C1 segment of cervical spinal cord (tissue), 14 donors: ENCODE measurements at regions not wholly inside any gene's neighbourhood (a gene's known extent, or its start where the extent isn't known, plus 50 kb on each side); places are given as distances from the start of the nearest gene placed in this dataset.
"Not testable (repeated sequence)": the region's sequence is repeated elsewhere in the genome, so short reads cannot be mapped to it uniquely, and the experiment has no call there.

Experiments
- DNase-seq, 14 donors: peaks; one replicate each; lab custom pipeline; 2025; lab: John Stamatoyannopoulos, UW

DNA sequence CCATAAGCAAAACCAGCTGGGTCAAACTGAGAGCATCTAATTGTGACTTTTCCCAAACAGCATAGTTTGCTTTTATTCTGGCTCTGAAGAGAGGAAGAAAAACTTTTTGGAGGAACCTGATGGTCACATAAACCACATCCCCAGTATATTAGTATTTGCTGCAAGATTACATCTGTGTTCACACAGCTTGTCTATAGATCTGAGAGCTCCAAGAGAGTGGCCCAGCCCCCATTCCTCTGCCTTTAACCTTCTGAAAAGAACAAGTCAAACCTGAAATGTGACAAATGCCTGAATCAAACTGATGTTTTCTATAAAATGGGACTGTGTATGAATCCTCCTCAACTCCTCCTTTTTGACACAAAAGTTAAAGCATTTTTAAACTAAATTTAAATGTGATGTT, 435.2 kb downstream of the ZNF479 start:
- DNase-seq = not testable (repeated sequence)

DNA sequence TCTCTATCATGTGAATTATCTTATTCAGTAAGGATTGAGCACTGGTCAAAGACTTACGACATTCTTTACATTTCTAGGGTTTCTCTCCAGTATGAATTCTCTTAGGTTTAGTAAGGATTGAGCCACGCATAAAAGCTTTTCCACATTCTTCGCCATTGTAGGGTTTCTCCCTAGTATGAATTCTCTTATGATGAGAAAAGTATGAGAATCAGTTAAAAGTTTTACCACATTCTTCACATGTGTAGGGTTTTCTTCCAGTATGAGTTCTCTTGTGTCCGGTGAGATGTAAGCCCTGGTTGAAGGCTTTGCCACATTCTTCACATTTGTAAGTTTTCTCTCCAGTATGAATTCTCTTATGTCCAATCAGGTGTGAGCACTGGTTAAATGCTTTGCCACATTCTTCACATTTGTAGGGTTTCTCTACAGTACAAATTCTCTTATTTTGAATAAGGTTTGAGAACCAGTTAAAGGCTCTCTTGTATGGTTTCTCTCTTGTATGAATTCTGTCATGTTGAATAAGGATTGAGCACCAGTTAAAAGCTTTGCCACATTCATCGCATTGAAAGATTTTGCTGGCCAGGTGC, 445.9 kb downstream of the ZNF479 start:
- DNase-seq = no peak

DNA sequence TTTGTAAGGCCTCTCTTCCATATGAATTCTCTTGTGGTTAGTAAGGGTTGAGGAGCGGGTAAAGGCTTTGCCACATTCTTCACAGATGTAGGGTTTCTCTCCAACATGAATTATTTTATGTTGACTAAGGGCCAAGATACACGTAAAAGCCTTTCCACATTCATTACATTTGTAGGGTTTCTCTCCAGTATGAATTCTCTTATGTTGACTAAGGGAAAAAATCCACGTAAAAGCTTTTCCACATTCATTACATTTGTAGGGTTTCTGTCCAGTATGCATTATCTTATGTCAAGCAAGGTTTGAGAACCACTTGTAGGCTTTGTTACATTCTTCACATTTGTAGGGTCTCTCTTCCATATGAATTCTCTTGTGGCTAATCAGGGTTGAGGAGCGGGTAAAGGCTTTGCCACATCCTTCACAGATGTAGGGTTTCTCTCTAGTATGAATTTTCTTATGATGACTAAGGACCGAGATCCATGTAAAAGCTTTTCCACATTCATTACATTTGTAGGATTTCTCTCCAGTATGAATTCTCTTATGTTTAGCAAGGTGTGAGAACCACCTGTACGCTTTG, 493.0 kb downstream of the ZNF479 start:
- no peak for DNase-seq

DNA sequence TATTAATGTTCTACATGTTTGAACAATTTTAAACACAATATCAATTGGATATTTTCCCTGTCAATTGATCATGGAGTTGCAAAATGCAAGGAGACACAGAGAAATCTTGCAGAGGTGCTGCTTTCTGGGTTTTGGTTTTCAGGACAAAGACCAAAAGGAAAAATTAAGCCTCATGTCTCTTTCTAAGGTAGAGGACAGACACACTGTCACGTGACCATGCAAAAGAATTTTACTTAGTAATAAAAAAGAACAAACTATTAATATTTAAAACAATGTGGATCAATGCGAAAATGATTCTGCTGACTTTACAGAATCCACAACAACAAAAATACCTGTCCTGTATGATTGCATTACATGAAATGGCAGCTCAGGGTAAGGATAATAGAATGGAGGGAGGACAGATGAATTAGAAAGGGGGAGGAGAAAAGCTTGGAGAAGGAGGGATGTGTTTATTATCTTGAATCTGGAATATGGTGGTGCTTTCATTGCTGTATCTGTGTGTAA, 493.7 kb upstream of the NUPR2 start:
- DNase-seq = no peak

DNA sequence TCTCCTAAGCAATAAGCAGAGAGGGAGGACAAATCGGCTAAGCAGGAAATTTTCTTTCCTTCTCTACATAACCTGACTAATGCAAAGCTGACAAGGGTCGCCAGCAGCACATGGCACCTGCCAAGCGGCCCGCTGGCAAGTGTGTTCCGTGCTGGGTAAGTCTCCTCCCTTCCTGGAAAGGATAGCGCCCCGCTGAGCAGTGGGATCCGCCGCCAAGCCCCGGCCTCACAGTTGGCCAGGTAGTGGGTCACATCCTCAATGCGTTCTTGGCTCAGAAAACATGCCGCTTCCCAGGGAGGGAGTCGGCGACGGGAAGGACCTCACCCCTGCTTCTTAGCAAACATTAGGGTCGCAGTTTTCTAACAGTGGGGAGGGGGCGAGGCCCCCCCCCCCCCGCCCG, 488.9 kb upstream of the NUPR2 start:
- no peak for DNase-seq

DNA sequence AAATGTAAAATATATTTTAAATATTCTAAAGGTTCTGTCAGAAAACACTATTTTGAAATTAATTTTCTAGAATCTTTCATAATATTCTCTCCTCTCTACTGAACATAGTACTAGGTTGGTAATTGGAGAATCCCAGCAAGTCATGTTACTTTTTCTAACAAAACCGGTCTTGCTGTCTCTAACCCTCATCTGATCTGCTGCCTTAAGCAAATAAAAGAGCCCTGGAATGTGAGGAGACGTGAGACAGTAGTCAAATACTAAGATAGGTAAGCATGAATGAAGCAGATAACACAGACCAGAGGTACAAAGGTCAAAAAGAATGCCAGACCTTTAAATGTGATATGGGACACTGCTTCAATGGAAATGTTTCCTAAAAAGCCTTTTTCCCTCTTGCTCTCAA, 462.4 kb upstream of the NUPR2 start:
- no peak for DNase-seq

DNA sequence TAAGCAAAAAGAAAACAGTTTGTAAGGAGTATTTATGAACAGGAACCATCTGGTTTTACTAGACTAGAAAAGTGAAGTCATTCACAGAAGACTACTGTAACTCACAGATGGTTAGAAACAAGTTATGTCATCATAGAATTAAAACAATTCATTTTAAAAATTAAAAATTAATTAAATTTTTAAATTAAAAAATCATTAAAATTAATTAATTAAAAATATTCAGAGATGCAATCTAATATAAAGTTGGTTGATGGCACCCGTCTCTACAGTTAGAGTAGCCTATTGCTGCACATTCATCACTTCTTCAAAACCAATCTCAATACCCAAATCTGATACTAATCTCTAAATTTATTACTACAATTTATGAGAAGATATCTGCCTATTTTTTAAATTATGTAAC, 454.8 kb upstream of the NUPR2 start:
- DNase-seq = no peak

DNA sequence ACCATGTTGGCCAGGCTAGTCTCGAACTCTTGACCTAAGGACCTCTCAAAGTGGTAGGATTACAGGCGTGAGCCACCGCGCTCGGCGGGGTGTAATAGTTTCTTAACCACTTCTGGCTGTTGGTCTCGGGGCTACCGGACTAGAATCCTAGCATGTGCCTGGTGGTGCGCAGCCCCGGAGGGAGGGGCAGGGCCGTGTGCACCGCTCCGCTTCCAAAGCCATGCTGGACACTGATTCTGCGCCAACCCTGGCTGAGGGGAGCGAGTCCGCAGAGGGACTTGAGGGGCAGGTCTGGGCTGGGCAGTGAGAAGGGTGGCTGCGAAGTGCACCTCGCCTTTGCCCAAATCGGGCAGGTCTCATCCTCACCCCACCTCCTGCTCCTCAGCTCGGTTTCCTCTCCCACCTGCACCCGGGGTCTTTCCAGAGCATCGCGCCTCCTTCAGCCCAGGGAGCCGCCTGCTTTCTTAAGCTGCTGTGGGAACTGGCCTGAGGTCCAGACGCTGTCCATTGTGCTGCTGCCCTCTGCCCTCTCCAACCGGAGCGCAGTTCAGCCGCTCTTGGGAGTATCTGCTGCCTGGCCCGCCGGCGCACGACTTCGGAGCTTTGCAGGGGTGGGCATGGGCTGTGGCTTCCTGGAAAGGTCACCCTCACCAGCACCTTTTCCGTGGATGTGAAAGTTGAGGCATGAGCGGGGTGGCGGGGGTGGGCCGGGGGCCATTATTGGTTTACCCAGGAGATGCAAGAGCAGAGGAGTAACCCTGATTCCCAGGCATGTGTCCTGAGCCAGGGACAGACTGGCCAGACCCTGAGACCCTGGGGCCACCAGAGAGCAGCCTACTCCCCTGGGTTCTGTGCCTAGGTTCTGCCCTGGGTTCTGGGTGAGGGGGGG, 422.6 kb upstream of the NUPR2 start:
- no peak for DNase-seq

DNA sequence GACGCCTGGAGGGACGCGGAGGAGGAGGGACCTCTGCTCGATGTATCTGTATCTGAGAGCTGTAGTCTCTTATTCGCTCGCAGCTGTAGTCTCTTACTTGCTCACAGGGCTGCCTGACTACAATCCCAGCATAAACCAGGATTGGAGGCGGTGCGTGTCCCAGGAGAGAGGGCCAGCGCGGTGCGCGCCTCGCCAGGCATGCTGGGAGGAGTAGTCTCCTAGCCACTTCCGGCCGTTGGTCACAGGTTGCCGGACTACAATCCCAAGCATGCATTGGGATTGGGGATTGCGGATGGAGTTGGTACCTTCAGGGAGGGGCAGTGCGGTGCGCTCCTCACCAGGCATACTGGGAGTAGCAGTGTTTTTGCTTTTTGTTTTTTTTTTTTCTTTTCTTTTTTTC, 421.7 kb upstream of the NUPR2 start:
- DNase-seq = peak in 2 of 14 donors; percentile 8 to 60

DNA sequence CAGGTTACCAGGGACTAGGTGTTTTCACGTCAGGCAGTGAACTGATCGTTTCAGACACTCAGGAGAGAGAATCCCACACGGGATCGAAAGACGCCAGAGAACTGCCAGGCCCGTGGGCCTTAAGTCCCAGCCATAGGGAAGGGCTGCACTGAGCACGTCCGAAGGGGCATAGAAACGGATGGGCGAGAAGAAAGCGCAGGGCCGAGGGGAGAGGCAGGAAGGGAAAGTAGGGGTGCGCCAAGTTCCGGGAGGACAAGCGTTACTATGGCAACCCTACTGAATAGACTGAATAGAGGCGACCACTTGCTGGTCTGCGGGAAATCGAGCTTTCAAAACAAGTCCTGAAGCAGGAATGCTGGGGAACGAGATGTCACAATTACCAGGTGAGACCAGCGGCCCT, 421.3 kb upstream of the NUPR2 start:
- no peak for DNase-seq

DNA sequence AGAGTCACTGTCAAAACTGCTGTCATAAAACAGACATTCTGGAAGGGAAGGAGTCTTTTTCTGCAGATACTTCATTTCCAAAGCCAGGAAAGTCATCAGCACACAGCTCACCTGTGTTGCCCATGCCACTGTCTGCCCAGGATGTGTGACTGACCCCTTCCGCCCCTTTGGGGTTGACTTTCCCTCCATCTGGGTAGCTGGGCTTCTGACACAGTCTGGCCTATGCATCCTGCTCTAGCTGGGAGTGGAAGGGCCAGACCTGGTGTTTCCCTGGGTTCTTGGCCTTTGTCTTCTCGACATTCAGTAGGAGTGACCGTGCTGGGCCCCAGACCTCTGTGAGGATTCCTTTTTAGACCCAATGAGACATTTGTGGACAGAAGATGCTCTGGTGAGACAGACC, 378.9 kb upstream of the NUPR2 start:
- DNase-seq = no peak

DNA sequence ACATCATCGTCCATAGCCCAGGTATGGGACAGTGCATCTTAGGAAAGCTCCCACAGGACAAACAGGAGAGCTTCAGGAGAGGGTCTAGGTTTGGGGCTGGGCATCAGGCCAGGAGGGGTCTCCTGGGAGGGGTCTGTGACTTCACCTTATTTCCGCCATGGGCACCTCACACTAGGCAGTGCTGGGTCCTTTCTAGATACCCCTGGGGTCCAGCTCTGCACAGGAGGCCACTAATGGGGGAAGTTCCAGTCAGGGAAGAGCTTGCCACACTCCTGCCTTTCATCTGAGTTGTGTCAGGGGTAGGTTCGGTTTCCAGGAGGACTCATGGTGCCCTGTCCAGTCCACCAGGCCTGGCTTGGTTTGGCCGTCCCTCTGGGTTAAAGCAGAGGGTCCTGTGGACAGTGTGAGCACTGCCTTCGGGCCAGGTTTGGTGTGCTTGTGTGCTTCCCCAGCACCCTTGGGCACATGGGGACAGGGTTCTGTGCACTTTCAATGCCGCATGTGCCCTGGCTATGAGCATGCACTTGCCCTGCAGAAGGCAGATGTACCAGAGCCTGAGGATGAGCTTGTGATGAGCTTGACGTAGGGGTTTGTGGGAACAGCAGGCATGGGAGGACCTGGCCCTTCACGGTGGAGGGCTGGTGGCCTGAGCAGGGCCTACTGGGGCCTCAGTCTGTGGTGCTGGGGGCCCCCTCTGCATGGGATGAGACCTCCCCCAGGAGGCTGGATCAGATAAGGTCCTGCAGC, 377.7 kb upstream of the NUPR2 start:
- DNase-seq = no peak

DNA sequence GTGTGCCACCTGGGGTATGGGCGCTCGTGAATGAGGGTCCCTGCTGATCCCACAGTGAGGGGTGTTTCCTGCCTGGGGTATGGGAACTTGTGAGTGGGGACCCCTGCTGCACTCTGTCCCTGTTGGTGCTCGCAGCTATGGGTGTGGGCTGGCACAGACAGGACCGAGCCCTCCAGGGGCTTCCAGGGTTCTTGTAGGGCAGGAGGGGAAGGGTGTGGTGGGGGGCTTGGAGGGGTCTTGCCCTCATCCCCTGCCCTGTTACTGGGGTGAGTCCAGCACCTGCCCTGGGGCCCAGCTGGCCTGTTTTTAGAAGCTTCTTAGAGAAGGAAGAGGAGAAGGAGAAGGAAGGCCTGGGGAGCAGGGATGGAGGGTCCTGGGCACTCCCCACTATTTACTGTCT, 377.0 kb upstream of the NUPR2 start:
- no peak for DNase-seq

DNA sequence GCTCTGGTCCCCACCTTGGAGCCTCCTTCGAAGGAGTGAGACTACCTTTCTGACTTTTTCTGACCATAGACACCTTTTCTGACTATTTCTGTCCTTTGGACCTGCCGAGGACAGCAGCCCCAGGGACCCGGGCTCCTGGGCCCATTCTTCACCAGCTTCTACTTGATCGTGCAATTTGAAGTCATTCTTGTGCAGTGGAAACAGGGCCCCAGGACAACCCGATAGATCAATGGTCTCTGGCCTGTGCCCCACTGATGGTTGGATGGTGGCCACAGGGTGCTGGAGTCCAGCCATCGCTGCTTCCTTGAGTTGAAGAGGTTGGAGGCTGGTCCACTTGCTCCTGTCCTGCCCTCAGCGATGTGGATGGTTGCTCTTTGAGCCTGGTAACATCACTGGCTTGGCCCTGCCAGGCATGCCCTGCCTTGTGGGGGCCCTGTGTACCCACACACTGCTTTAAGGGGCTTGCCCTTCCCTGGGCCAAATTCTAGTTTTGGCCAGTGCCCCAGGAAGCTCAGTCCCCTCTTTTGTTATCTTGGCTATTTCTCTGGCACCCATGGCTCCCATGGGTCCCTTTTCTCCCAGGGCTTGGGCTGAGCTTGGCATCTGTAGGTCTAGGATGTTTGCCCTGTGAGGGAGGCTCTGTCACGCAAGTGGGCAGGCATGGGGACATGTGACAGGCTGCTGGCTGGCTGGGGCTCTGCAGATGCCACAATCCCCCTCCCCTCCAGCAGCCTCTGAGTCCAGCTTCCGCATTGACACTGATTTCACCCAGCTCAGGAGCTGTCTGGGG, 375.6 kb upstream of the NUPR2 start:
- no peak for DNase-seq

DNA sequence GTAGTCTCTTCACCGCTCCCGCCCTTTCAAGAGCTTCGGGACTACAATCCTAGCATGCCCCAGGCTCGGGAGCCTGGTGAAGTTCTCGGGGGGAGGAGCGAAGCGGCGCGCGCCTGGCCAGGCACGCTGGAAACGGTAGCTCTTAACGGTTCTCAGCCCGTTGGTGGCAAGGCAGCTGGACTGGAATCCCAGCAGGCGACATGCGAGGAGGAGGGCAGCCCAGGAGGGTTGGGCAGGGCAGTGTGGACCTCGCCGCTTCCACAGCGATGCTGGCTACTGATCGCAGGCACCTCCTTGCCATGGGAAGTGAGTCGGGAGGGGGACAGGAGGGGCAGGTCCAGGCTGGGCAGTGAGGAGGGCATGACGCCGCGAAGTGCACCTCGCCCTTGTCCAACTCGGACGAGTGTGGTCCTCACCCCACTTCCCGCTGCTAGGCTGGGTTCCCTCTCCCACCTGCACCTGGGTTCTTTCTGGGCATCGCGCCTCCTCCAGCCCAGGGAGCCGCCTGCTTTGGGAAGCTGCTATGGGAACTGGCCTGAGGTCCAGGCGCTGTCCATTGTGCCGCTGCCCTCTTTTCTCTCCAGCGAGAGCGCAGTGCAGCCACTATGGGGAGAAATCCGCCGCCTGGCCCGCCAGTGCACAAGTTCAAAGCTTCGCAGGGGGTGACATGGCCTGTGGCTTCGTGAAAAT, 367.8 kb upstream of the NUPR2 start:
- no peak for DNase-seq

DNA sequence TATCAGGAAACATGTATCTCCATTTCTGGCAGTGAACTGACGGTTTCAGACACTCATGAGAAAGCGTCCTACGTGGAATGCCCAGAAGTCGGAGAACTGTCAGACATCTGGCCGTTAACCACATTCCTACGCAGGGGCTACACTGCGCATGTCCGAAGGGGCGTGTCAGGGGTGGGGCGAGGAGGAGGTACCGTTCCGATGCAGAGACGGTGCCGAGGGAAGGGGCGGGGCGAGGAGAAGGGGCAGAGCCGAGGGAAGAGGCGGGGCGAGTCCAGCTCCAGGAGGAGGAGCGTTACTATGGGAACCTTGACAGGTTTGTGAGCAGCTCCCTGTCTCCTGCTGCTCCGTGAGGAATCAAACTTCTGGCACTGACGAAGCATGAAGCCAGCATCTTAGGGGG, 366.9 kb upstream of the NUPR2 start:
- no peak for DNase-seq

DNA sequence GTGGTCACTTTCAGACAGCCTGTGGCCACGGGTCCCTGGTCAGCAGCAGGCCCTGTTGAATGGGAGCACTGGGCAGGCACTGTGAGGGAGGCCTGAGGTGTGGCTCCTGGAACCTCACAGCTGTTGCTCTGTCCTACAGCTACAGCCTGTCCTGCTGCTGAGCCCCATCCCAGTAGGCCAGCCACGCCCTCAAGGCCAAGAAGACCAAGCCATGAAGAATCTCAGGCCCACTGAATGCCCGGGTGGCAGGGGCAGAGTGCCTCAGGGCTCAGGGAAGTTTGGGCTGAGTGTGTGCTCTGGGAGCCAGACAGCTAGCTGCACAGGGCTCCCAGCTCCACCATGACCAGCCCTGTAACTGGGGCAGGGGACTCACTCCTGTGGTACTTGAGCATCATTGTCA, 363.5 kb upstream of the NUPR2 start:
- no peak for DNase-seq

DNA sequence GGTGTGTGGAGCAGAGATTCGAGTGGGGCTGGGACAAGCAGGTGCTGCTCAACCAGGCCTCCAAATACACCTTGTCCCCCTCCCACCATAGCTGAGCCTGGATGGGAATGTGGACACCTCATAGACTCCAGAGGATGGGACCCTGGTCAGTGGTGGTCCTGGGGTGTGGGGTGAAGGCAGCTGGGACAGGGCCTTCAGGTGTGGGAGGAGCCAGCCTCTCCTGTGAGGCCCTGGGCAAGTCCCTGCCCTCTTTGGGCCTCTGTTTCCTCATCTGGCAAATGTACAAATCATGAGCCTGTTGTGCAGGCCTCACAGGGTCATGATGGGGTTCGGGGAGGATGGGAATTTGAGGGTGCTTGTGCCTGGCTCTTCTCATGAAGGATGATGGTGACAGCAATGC, 362.9 kb upstream of the NUPR2 start:
- DNase-seq = no peak

DNA sequence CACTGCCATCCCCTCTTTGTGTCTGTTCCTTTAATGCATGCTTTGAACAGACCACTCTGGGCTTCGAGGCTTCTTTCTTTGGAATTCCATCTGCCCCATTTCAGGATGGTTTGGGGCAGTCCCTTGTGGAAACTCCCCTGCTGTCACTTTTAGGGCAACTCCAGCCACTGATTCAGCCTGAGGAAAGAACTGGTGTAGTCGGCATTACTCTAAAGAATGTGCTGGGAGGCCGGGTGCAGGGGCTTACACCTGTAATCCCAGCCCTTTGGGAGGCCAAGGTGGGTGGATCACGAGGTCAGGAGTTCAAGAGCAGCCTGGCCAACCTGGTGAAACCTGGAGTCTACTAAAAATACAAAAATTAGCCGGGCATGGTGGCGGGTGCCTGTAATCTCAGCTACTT, 358.1 kb upstream of the NUPR2 start:
- no peak for DNase-seq

DNA sequence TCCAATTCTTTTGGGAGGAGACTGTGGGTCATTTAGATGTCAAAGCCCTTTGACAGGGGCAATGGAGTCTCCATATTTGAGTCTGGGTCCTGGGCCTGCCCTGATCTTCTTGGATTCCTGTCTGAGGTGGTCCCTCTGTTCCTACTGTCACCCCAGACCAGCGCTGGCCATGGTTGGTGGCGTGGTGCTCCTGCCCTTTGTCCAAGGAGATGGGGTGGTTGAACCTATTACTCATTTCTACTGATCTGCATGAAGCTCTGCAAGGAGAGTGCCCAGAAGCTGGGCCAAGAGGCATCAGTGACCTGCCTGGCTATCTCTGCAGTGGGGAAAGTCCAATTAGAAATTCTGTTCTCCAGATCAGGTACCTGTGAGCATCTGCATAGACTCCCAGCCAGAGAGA, 355.6 kb upstream of the NUPR2 start:
- no peak for DNase-seq
